ENCODE measurements at regions not wholly inside any gene's neighbourhood (a gene's known extent, or its start where the extent isn't known, plus 50 kb on each side); places are given as distances from the start of the nearest gene placed in this dataset.

DNA sequence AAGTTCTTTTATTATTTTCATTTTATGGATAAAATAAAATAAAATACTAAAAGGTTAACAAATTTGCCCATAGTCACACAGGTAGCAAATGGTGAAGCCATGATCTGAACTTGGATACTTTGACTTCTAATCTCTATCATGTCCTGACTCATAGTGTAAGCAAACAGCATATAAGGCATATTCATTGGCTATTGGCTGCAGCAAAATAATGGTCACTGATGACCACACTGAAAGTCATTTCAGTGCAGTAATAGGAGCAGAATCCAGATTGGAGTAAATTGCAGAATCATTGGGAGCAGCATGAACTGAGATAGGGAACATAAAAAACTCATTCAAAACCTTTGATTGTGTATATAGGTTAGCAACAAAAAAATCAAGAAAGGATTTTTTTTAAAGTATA, 262.9 kb downstream of the PLA2G4A start:
- no peak for DNase-seq

GRCh38 chr1:187092104-187092503, 263.4 kb downstream of the PLA2G4A start:
- no peak for DNase-seq

DNA sequence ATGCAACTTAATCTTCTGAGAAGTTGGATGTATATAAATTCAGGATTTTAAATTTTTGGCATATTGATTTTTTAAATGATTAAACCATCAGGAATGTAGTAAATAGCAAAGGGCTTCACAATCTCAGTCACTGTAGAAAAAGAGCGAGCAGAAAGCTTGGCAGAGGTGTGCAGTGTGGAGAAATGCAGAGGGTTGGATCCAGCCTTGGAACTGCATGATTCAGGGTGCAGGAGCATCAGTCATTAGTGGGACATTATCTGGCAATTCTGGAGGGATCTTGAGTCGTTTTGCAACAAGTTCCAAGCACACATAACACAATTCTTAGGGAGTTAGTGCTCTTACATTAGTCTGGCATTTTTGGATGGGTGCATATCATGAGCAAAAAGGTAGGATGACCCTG, 267.9 kb downstream of the PLA2G4A start:
- peak; percentile 11 for DNase-seq

DNA sequence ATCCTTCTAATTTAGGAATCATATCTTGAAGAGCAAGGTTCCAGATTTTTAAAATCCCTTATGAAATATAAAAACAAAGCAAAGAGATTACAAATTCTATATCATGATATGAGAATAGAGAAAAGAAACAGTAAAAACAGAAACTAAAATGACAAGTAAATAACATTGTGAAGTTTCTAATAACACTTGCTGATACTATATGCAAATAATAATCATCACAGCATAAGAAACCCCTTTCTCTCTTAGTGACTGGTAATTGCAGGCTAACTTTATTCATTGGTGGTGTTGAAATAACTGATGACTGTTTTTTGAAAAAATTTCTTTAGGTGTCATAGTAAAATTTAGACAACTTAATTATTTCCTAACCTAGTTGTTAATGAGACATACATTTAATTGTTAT, 281.6 kb downstream of the PLA2G4A start:
- DNase-seq: no peak

- peak; percentile 14 for DNase-seq
These were observed 286.0 kb downstream of the PLA2G4A start for GRCh38 chr1:187114792-187115191.

- no peak for DNase-seq
These were observed 292.9 kb downstream of the PLA2G4A start for GRCh38 chr1:187121661-187122060.

DNA sequence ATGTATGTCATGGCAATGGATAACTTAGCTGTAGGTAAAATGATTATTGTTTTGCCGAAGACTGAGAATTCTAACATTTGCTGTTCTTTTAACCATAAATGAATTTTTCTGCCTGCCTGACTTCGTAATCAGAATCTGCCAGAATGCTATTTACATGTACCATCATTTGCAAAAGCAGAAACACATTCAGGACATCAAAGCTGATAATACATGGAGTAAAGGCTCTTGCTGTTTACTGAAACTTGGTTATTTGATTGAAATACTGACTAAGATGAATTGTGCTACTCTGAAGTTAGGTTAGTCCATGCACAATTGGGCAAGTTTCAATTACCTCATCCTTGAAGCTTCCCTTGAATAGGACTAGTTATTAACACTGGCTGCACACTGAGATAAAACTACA, 293.8 kb downstream of the PLA2G4A start:
- DNase-seq: no peak

GRCh38 chr1:187129132-187129531, 300.4 kb downstream of the PLA2G4A start:
- DNase-seq: no peak

GRCh38 chr1:187143783-187144182, 315.0 kb downstream of the PLA2G4A start:
- no peak for DNase-seq

GRCh38 chr1:187146388-187146787, 317.6 kb downstream of the PLA2G4A start:
- DNase-seq: no peak

DNA sequence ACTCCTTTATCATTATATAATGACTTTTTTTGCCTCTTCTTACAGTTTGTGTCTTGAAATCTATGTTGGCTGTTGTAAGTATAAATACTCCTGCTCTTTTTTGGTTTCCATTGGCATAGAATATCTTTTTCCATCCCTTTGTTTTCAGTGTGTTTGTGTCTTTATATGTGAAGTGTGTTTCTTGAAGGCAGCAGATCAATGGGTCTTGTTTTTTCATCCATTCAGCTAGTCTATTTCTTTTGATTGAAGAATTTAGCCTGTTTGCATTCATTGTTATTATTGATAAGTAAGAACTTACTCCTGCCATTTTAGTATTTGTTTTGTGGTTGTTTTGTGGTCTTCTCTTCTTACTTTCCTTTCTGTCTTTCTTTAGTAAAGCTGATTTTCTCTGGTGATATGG, 322.8 kb downstream of the PLA2G4A start:
- no peak for DNase-seq

- no peak for DNase-seq
These were observed 324.3 kb downstream of the PLA2G4A start for GRCh38 chr1:187153047-187153446.

- DNase-seq: peak; percentile 4
These were observed 328.4 kb downstream of the PLA2G4A start for GRCh38 chr1:187157115-187157514.

GRCh38 chr1:187157552-187157951, 328.8 kb downstream of the PLA2G4A start:
- DNase-seq: peak; percentile 5

- no peak for DNase-seq
These were observed 338.8 kb downstream of the PLA2G4A start for GRCh38 chr1:187167555-187167954.

GRCh38 chr1:187168297-187168696, 339.5 kb downstream of the PLA2G4A start:
- no peak for DNase-seq

GRCh38 chr1:187185389-187185788, 356.6 kb downstream of the PLA2G4A start:
- no peak for DNase-seq

GRCh38 chr1:187197685-187198084, 368.9 kb downstream of the PLA2G4A start:
- DNase-seq: no peak

DNA sequence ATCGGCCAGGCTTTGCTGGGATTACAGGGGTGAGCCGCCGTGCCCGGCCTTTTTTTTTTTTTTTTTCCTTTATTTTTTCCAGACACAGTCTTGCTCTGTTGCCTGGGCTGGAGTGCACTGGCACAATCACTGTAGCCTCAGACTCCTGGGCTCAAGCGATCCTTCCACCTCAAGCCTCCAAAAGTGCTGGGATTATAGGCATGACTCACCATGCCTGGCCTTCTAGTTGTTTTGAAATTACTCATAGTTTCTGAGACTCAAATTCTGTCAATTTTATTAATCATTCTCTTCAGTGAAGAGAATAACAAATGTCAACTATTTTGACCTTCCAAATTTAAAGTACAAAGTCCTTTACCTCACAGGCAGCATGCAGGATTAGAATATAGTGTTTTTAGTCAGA, 374.5 kb downstream of the PLA2G4A start:
- DNase-seq: peak; percentile 73

- DNase-seq: no peak
These were observed 383.6 kb downstream of the PLA2G4A start for GRCh38 chr1:187212377-187212776.

GRCh38 chr1:187226396-187226795, 397.6 kb downstream of the PLA2G4A start:
- peak; percentile 75 for DNase-seq

GRCh38 chr1:187228790-187229189, 400.0 kb downstream of the PLA2G4A start:
- no peak for DNase-seq

DNA sequence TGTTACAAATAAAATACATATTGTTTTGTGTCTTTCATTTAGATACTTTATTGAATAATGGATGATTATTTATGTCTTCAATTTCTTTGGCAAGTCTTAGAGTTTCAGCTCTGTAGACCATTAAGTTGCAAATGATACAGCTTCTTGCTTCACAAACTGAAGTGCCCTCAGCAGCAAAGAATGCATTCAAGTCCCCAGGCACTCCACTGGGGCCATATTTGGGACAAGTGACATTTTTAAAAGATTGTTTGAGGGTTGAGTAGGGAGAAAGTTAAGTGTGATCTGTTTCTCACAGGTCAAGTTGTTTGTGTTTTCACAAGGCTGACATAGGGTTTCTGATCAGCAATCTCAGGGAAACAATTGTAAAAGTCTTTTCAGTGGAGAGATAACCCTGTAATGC, 400.7 kb downstream of the PLA2G4A start:
- no peak for DNase-seq

DNA sequence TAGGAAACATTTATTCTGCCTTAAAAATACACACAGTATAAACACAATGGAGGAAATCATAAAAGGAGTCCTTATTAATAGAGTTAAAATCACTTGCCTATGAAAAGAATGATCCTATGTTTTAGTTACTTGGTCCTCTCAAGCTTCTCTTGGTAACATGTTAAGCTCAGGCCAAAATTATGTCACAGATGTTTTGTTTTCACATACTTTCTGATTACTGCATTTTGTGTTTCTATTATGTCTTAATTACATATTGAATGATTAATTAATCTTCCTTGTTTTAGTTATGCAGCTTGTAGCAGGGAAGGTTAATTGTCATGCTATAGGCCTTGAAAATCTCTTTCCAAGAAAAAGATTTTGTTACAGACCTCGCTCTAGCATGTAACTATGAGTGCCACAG, 406.0 kb downstream of the PLA2G4A start:
- DNase-seq: no peak

DNA sequence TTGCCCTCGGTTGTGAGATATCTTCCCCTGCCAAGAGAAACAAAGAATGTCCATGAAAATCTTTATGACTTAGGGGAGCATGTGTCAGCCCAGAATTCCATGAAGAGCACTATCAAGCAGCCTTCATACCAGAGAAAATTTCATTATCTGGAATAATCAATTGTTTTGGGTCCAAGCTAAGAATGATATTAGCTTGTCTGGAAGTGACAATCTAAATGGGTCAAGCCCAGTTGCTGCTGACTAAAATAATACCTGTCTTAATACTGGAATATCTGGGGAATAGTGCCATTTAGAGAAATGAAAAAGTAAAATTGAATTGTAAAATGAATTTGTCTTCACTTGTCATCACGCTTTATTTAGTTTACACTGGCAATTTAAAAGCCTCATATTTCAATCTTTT, 407.4 kb downstream of the PLA2G4A start:
- DNase-seq: no peak

GRCh38 chr1:187236676-187237075, 407.9 kb downstream of the PLA2G4A start:
- no peak for DNase-seq
